Middle frontal gyrus (tissue), 1 donor: ENCODE measurements at regions not wholly inside any gene's neighbourhood (a gene's known extent, or its start where the extent isn't known, plus 50 kb on each side); places are given as distances from the start of the nearest gene placed in this dataset.
"Not testable (repeated sequence)": the region's sequence is repeated elsewhere in the genome, so short reads cannot be mapped to it uniquely, and the experiment has no call there.

Source experiments
- DNase-seq: peaks from one replicate; pipeline ENCODE4 v3.0.0-alpha.2; 2015; ENCODE audit warnings: low spot score; ENCODE audit errors: extremely low spot score

- DNase-seq = no peak
Observed at GRCh38 chr12:127106041-127106440, 1160.9 kb upstream of the TMEM132C start.

- DNase-seq = no peak
Observed at GRCh38 chr12:127106697-127107096, 1160.3 kb upstream of the TMEM132C start.

GRCh38 chr12:127107744-127108143 lies 1159.2 kb upstream of the TMEM132C start:
- no peak for DNase-seq

GRCh38 chr12:127108360-127109215 lies 1158.4 kb upstream of the TMEM132C start:
- DNase-seq = peak; percentile 16

- no peak for DNase-seq
Observed at GRCh38 chr12:127113945-127114344, 1153.0 kb upstream of the TMEM132C start.

GRCh38 chr12:127115468-127116035 lies 1151.4 kb upstream of the TMEM132C start:
- no peak for DNase-seq

GRCh38 chr12:127118251-127118650 lies 1148.7 kb upstream of the TMEM132C start:
- DNase-seq = no peak

- no peak for DNase-seq
Observed at GRCh38 chr12:127119600-127120140, 1147.3 kb upstream of the TMEM132C start.

- DNase-seq = no peak
Observed at GRCh38 chr12:127120851-127121250, 1146.1 kb upstream of the TMEM132C start.

- no peak for DNase-seq
Observed at GRCh38 chr12:127121494-127122084, 1145.4 kb upstream of the TMEM132C start.

GRCh38 chr12:127125607-127126259 lies 1141.2 kb upstream of the TMEM132C start:
- no peak for DNase-seq

- no peak for DNase-seq
Observed at GRCh38 chr12:127126260-127126628, 1140.7 kb upstream of the TMEM132C start.

GRCh38 chr12:127127897-127128296 lies 1139.1 kb upstream of the TMEM132C start:
- no peak for DNase-seq

- DNase-seq = no peak
Observed at GRCh38 chr12:127130506-127131124, 1136.4 kb upstream of the TMEM132C start.

GRCh38 chr12:127133675-127134335 lies 1133.2 kb upstream of the TMEM132C start:
- peak; percentile 51 for DNase-seq

- not testable (repeated sequence) for DNase-seq
Observed at GRCh38 chr12:127140864-127141484, 1126.0 kb upstream of the TMEM132C start.

GRCh38 chr12:127143020-127143419 lies 1124.0 kb upstream of the TMEM132C start:
- DNase-seq = no peak

GRCh38 chr12:127144770-127145169 lies 1122.2 kb upstream of the TMEM132C start:
- DNase-seq = no peak

GRCh38 chr12:127145241-127145928 lies 1121.6 kb upstream of the TMEM132C start:
- no peak for DNase-seq
